Endodermal cell (in vitro differentiated cells): ENCODE measurements at regions not wholly inside any gene's neighbourhood (a gene's known extent, or its start where the extent isn't known, plus 50 kb on each side); places are given as distances from the start of the nearest gene placed in this dataset.

ENCODE experiments used
- DNase-seq: peaks from one replicate; pipeline ENCODE4 v3.0.0-alpha.2; 2017
- H3K27ac ChIP-seq: 2 replicates; pipeline ENCODE4 v1.5.1; 2013; ENCODE audit warnings: mild to moderate bottlenecking, low read depth, low read length, moderate library complexity
- H3K27me3 ChIP-seq: 2 replicates; pipeline ENCODE4 v1.6.1; 2013; ENCODE audit warnings: mild to moderate bottlenecking, low read length, moderate library complexity; ENCODE audit not compliant: insufficient read depth, control insufficient read depth, poor library complexity, severe bottlenecking
- H3K36me3 ChIP-seq: 2 replicates; pipeline ENCODE4 v1.7.0; 2013; ENCODE audit warnings: mild to moderate bottlenecking, low read length, moderate library complexity; ENCODE audit not compliant: control insufficient read depth, insufficient read depth
- H3K4me1 ChIP-seq: one replicate; pipeline ENCODE4 v1.7.0; 2013; ENCODE audit warnings: low read length; ENCODE audit not compliant: control insufficient read depth, insufficient read depth
- H3K4me3 ChIP-seq: 2 replicates; pipeline ENCODE4 v1.5.1; 2013; ENCODE audit warnings: mild to moderate bottlenecking, low read length, moderate library complexity
- H3K9ac ChIP-seq: 2 replicates; pipeline ENCODE4 v1.6.1; 2013; ENCODE audit warnings: mild to moderate bottlenecking, low read length, moderate library complexity; ENCODE audit not compliant: poor library complexity, severe bottlenecking; ENCODE audit errors: extremely low read depth
- H3K9me3 ChIP-seq: 2 replicates; pipeline ENCODE4 v1.6.1; 2013; ENCODE audit warnings: mild to moderate bottlenecking, low read length, moderate library complexity; ENCODE audit not compliant: control insufficient read depth
- H3K27ac Mint-ChIP-seq: 2 replicates; pipeline ENCODE4 v1.8.0; 2020; ENCODE audit warnings: mixed read lengths
- H3K27me3 Mint-ChIP-seq: 2 replicates; pipeline ENCODE4 v1.8.0; 2021; ENCODE audit warnings: mild to moderate bottlenecking, mixed read lengths; ENCODE audit not compliant: insufficient read depth
- H3K36me3 Mint-ChIP-seq: 2 replicates; pipeline ENCODE4 v1.8.0; 2020; ENCODE audit warnings: low read depth, mixed read lengths
- H3K4me1 Mint-ChIP-seq: 2 replicates; pipeline ENCODE4 v1.8.0; 2020; ENCODE audit warnings: mixed read lengths
- H3K4me3 Mint-ChIP-seq: 2 replicates; pipeline ENCODE4 v1.8.0; 2020; ENCODE audit warnings: mild to moderate bottlenecking, moderate library complexity, mixed read lengths
- H3K9me3 Mint-ChIP-seq: 2 replicates; pipeline ENCODE4 v1.8.0; 2020; ENCODE audit warnings: mild to moderate bottlenecking, mixed read lengths
- CTCF ChIP-seq: fragments of 200-600 bp; sonication (generic); conservative IDR thresholded peaks from 2 replicates; pipeline ENCODE4 v1.5.0; 2021; ENCODE audit warnings: antibody characterized with exemption, mild to moderate bottlenecking
- WGBS, 2 experiments: methylation state at CpG; one replicate each; pipeline versions ENCODE4 v1.1.5 to v1.1.7; 2013; ENCODE audit warnings: missing lambda C conversion rate in 2 of 2, mixed read lengths in 1 of 2; ENCODE audit not compliant: insufficient coverage in 1 of 2, insufficient read length in 1 of 2; 5-methylcytosine and 5-hydroxymethylcytosine counted together

- H3K36me3 Mint-ChIP-seq = no peaks in the 10 kb centered on the region
- no peak for TF ChIP-seq CTCF
- H3K27me3 Mint-ChIP-seq = no peaks in the 10 kb centered on the region
- Histone ChIP-seq H3K4me1 (no peaks in the 10 kb centered on the region), H3K9me3 (no peaks in the 10 kb centered on the region), H3K4me3 (no peak overlapping the region), H3K36me3 (no peaks in the 10 kb centered on the region), H3K27ac (no peak overlapping the region), H3K9ac (no peak overlapping the region), H3K27me3 (no peaks in the 10 kb centered on the region)
- H3K4me1 Mint-ChIP-seq = peaks cover 2% of the 10 kb centered on the region
- H3K27ac Mint-ChIP-seq = no peak overlapping the region
- H3K4me3 Mint-ChIP-seq = no peak overlapping the region
- H3K9me3 Mint-ChIP-seq = peaks cover 3% of the 10 kb centered on the region
- 86 to 94% methylated on average over 2 of the region's 3 CpGs for WGBS, 2 experiments
- no peak for DNase-seq
These were observed 552.9 kb upstream of the LRATD1 start for GRCh38 chr2:14079576-14079975.

GRCh38 chr2:14081521-14081920 is 551.0 kb upstream of the LRATD1 start:
- Mint-ChIP-seq H3K4me3 (no peak overlapping the region), H3K9me3 (peaks cover 3% of the 10 kb centered on the region), H3K27me3 (no peaks in the 10 kb centered on the region), H3K36me3 (no peaks in the 10 kb centered on the region), H3K4me1 (peaks cover 2% of the 10 kb centered on the region), H3K27ac (no peak overlapping the region)
- Histone ChIP-seq H3K4me3 (no peak overlapping the region), H3K9me3 (no peaks in the 10 kb centered on the region), H3K4me1 (no peaks in the 10 kb centered on the region), H3K36me3 (no peaks in the 10 kb centered on the region), H3K27me3 (no peaks in the 10 kb centered on the region), H3K9ac (no peak overlapping the region), H3K27ac (no peak overlapping the region)
- TF ChIP-seq CTCF = no peak
- no peak for DNase-seq
- WGBS, 2 experiments = 95% methylated on average over 1 of the region's 1 CpG; no CpG with 5 or more reads in 1 of the 2 experiments

GRCh38 chr2:14082640-14083039 is 549.9 kb upstream of the LRATD1 start:
- H3K4me1 Mint-ChIP-seq = peaks cover 2% of the 10 kb centered on the region
- Histone ChIP-seq H3K4me3 (no peak overlapping the region), H3K36me3 (no peaks in the 10 kb centered on the region), H3K9ac (no peak overlapping the region), H3K27me3 (no peaks in the 10 kb centered on the region), H3K9me3 (no peaks in the 10 kb centered on the region), H3K4me1 (no peaks in the 10 kb centered on the region), H3K27ac (no peak overlapping the region)
- peak; percentile 54 for DNase-seq
- TF ChIP-seq CTCF = peak; percentile 40
- no peak overlapping the region for H3K27ac Mint-ChIP-seq
- H3K27me3 Mint-ChIP-seq = no peaks in the 10 kb centered on the region
- no peak overlapping the region for H3K4me3 Mint-ChIP-seq
- no peaks in the 10 kb centered on the region for H3K36me3 Mint-ChIP-seq
- H3K9me3 Mint-ChIP-seq = peaks cover 3% of the 10 kb centered on the region
- WGBS, 2 experiments = 92% methylated on average over 5 of the region's 5 CpGs; no CpG with 5 or more reads in 1 of the 2 experiments
